ENCODE measurements at regions not wholly inside any gene's neighbourhood (a gene's known extent, or its start where the extent isn't known, plus 50 kb on each side); places are given as distances from the start of the nearest gene placed in this dataset.

GRCh38 chr3:178028933-178029332 lies 507.3 kb upstream of the KCNMB2 start:
- TF ChIP-seq ZFP3 (CRISPR knock-in tag; IDR thresholded peaks at IDR 0.05) (no peak), ESRRG (CRISPR knock-in tag; IDR thresholded peaks at IDR 0.05) (no peak), PPARA (CRISPR knock-in tag; IDR thresholded peaks at IDR 0.05; ENCODE audit: borderline replicate concordance) (no peak), ZNF8 (CRISPR knock-in tag; IDR thresholded peaks at IDR 0.05) (no peak), RARB (CRISPR knock-in tag; IDR thresholded peaks at IDR 0.05) (no peak), GLIS3 (CRISPR knock-in tag; IDR thresholded peaks at IDR 0.05) (no peak), TCF4 (CRISPR knock-in tag; IDR thresholded peaks at IDR 0.05; ENCODE audit: borderline replicate concordance) (no peak), TOX (CRISPR knock-in tag; IDR thresholded peaks at IDR 0.05; ENCODE audit: borderline replicate concordance) (no peak), ZNF565 (CRISPR knock-in tag; conservative IDR thresholded peaks at IDR 0.05; ENCODE audit: low read depth) (no peak), ISL1 (CRISPR knock-in tag; IDR thresholded peaks at IDR 0.05) (no peak)
- TF ChIP-seq, protein P1, sequence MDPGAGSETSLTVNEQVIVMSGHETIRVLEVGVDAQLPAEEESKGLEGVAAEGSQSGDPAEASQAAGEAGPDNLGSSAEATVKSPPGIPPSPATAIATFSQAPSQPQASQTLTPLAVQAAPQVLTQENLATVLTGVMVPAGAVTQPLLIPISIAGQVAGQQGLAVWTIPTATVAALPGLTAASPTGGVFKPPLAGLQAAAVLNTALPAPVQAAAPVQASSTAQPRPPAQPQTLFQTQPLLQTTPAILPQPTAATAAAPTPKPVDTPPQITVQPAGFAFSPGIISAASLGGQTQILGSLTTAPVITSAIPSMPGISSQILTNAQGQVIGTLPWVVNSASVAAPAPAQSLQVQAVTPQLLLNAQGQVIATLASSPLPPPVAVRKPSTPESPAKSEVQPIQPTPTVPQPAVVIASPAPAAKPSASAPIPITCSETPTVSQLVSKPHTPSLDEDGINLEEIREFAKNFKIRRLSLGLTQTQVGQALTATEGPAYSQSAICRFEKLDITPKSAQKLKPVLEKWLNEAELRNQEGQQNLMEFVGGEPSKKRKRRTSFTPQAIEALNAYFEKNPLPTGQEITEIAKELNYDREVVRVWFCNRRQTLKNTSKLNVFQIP (CRISPR knock-in tag; IDR thresholded peaks at IDR 0.05; ENCODE audit: borderline replicate concordance, low read depth), result no peak
- TF ChIP-seq, protein P2, sequence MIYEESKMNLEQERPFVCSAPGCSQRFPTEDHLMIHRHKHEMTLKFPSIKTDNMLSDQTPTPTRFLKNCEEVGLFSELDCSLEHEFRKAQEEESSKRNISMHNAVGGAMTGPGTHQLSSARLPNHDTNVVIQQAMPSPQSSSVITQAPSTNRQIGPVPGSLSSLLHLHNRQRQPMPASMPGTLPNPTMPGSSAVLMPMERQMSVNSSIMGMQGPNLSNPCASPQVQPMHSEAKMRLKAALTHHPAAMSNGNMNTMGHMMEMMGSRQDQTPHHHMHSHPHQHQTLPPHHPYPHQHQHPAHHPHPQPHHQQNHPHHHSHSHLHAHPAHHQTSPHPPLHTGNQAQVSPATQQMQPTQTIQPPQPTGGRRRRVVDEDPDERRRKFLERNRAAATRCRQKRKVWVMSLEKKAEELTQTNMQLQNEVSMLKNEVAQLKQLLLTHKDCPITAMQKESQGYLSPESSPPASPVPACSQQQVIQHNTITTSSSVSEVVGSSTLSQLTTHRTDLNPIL (CRISPR knock-in tag; IDR thresholded peaks at IDR 0.05; ENCODE audit: low read depth), result no peak
- TF ChIP-seq, protein P3, sequence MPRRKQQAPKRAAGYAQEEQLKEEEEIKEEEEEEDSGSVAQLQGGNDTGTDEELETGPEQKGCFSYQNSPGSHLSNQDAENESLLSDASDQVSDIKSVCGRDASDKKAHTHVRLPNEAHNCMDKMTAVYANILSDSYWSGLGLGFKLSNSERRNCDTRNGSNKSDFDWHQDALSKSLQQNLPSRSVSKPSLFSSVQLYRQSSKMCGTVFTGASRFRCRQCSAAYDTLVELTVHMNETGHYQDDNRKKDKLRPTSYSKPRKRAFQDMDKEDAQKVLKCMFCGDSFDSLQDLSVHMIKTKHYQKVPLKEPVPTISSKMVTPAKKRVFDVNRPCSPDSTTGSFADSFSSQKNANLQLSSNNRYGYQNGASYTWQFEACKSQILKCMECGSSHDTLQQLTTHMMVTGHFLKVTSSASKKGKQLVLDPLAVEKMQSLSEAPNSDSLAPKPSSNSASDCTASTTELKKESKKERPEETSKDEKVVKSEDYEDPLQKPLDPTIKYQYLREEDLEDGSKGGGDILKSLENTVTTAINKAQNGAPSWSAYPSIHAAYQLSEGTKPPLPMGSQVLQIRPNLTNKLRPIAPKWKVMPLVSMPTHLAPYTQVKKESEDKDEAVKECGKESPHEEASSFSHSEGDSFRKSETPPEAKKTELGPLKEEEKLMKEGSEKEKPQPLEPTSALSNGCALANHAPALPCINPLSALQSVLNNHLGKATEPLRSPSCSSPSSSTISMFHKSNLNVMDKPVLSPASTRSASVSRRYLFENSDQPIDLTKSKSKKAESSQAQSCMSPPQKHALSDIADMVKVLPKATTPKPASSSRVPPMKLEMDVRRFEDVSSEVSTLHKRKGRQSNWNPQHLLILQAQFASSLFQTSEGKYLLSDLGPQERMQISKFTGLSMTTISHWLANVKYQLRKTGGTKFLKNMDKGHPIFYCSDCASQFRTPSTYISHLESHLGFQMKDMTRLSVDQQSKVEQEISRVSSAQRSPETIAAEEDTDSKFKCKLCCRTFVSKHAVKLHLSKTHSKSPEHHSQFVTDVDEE (CRISPR knock-in tag; IDR thresholded peaks at IDR 0.05), result no peak
- TF ChIP-seq, protein P4, sequence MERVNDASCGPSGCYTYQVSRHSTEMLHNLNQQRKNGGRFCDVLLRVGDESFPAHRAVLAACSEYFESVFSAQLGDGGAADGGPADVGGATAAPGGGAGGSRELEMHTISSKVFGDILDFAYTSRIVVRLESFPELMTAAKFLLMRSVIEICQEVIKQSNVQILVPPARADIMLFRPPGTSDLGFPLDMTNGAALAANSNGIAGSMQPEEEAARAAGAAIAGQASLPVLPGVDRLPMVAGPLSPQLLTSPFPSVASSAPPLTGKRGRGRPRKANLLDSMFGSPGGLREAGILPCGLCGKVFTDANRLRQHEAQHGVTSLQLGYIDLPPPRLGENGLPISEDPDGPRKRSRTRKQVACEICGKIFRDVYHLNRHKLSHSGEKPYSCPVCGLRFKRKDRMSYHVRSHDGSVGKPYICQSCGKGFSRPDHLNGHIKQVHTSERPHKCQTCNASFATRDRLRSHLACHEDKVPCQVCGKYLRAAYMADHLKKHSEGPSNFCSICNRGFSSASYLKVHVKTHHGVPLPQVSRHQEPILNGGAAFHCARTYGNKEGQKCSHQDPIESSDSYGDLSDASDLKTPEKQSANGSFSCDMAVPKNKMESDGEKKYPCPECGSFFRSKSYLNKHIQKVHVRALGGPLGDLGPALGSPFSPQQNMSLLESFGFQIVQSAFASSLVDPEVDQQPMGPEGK (CRISPR knock-in tag; IDR thresholded peaks at IDR 0.05; ENCODE audit: borderline replicate concordance), result no peak
- TF ChIP-seq, protein P5, sequence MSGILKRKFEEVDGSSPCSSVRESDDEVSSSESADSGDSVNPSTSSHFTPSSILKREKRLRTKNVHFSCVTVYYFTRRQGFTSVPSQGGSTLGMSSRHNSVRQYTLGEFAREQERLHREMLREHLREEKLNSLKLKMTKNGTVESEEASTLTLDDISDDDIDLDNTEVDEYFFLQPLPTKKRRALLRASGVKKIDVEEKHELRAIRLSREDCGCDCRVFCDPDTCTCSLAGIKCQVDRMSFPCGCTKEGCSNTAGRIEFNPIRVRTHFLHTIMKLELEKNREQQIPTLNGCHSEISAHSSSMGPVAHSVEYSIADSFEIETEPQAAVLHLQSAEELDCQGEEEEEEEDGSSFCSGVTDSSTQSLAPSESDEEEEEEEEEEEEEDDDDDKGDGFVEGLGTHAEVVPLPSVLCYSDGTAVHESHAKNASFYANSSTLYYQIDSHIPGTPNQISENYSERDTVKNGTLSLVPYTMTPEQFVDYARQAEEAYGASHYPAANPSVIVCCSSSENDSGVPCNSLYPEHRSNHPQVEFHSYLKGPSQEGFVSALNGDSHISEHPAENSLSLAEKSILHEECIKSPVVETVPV (CRISPR knock-in tag; IDR thresholded peaks at IDR 0.05), result no peak
- no peak for ATAC-seq

- TF ChIP-seq, protein P1 (CRISPR knock-in tag; IDR thresholded peaks at IDR 0.05; ENCODE audit: borderline replicate concordance, low read depth), result no peak
- no peak for TF ChIP-seq ZC3H10 (CRISPR knock-in tag; IDR thresholded peaks at IDR 0.05)
- no peak for TF ChIP-seq ZFP30 (CRISPR knock-in tag; IDR thresholded peaks at IDR 0.05)
- peak; percentile 81 for TF ChIP-seq ISL1 (CRISPR knock-in tag; IDR thresholded peaks at IDR 0.05)
- TF ChIP-seq, protein P2 (CRISPR knock-in tag; IDR thresholded peaks at IDR 0.05; ENCODE audit: low read depth), result peak; percentile 38; the same call in 1 of the 2 replicates
- TF ChIP-seq ESRRG (CRISPR knock-in tag; IDR thresholded peaks at IDR 0.05), result no peak
- peak; percentile 89 for ATAC-seq
Observed at GRCh38 chr3:178036451-178037144, 499.6 kb upstream of the KCNMB2 start.

All from SK-N-SH treated with all-trans-retinoic acid at 6 μM for 48 hours (cell line).